Activated CD8-positive, alpha-beta T cell treated with anti-CD3 and anti-CD28 coated beads, Interleukin-2, amount 10 ng/mL, durations not matched to agents 7 days and 5 days (primary cell): ENCODE measurements at regions not wholly inside any gene's neighbourhood (a gene's known extent, or its start where the extent isn't known, plus 50 kb on each side); places are given as distances from the start of the nearest gene placed in this dataset.
"Not testable (repeated sequence)": the region's sequence is repeated elsewhere in the genome, so short reads cannot be mapped to it uniquely, and the experiment has no call there.

Source experiments
- ATAC-seq: fragments of 150-1000 bp; cut with Tn5 transposase; one replicate; pipeline ENCODE4 v1.10.0; 2021; ENCODE audit warnings: moderate library complexity
- CTCF ChIA-PET: fragments of 350-600 bp; sonication (Branson Sonifier 250); formaldehyde crosslinking; loops from one replicate; lab custom pipeline; 2021; ENCODE audit warnings: antibody characterized with exemption; lab: Charles Lee
- POLR2A ChIA-PET: fragments of 350-600 bp; sonication (Branson Sonifier 250); formaldehyde crosslinking; loops from one replicate; lab custom pipeline; 2021; ENCODE audit warnings: antibody characterized with exemption; lab: Charles Lee
- DNase-seq: peaks from one replicate; pipeline ENCODE4 v3.0.0-alpha.2; 2020
- H3K27ac Mint-ChIP-seq: one replicate; pipeline ENCODE4 v1.8.0; 2021; ENCODE audit warnings: mild to moderate bottlenecking, mixed read lengths
- H3K27me3 Mint-ChIP-seq: one replicate; pipeline ENCODE4 v1.8.0; 2021; ENCODE audit warnings: low read depth, mixed read lengths
- H3K36me3 Mint-ChIP-seq: one replicate; pipeline ENCODE4 v1.8.0; 2021; ENCODE audit warnings: low read depth, mixed read lengths
- H3K4me1 Mint-ChIP-seq: one replicate; pipeline ENCODE4 v1.8.0; 2021; ENCODE audit warnings: low read depth, mixed read lengths
- H3K4me3 Mint-ChIP-seq: one replicate; pipeline ENCODE4 v1.8.0; 2021; ENCODE audit warnings: mild to moderate bottlenecking, mixed read lengths
- H3K9me3 Mint-ChIP-seq: one replicate; pipeline ENCODE4 v1.8.0; 2022; ENCODE audit warnings: mixed read lengths; ENCODE audit not compliant: insufficient read depth

GRCh38 chr15:87747087-87747486, 509.5 kb downstream of the NTRK3 start:
- no peak for ATAC-seq
- ChIA-PET CTCF (no interaction called here), POLR2A (no interaction called here)
- H3K4me1 Mint-ChIP-seq, result no peaks in the 10 kb centered on the region
- no peaks in the 10 kb centered on the region for H3K27me3 Mint-ChIP-seq
- no peak for DNase-seq
- no peak overlapping the region for H3K4me3 Mint-ChIP-seq
- H3K36me3 Mint-ChIP-seq, result no peaks in the 10 kb centered on the region
- no peaks in the 10 kb centered on the region for H3K9me3 Mint-ChIP-seq
- H3K27ac Mint-ChIP-seq, result no peak overlapping the region

GRCh38 chr15:87746333-87746732, 510.2 kb downstream of the NTRK3 start:
- Mint-ChIP-seq H3K27ac (no peak overlapping the region), H3K27me3 (no peaks in the 10 kb centered on the region), H3K36me3 (no peaks in the 10 kb centered on the region), H3K4me1 (no peaks in the 10 kb centered on the region), H3K9me3 (no peaks in the 10 kb centered on the region), H3K4me3 (no peak overlapping the region)
- DNase-seq (no peak), ATAC-seq (no peak)
- POLR2A ChIA-PET, result no interaction called here
- CTCF ChIA-PET, result no interaction called here

- no peaks in the 10 kb centered on the region for H3K36me3 Mint-ChIP-seq
- DNase-seq, result no peak
- ATAC-seq, result no peak
- H3K4me3 Mint-ChIP-seq, result no peak overlapping the region
- H3K27ac Mint-ChIP-seq, result no peak overlapping the region
- POLR2A ChIA-PET, result no interaction called here
- no peaks in the 10 kb centered on the region for H3K4me1 Mint-ChIP-seq
- H3K9me3 Mint-ChIP-seq, result no peaks in the 10 kb centered on the region
- no peaks in the 10 kb centered on the region for H3K27me3 Mint-ChIP-seq
- CTCF ChIA-PET, result no interaction called here
Observed at GRCh38 chr15:87744815-87745214, 511.7 kb downstream of the NTRK3 start.

- ATAC-seq (no peak), DNase-seq (no peak)
- H3K27me3 Mint-ChIP-seq, result no peaks in the 10 kb centered on the region
- H3K9me3 Mint-ChIP-seq, result no peaks in the 10 kb centered on the region
- no peak overlapping the region for H3K27ac Mint-ChIP-seq
- H3K4me1 Mint-ChIP-seq, result no peaks in the 10 kb centered on the region
- POLR2A ChIA-PET, result no interaction called here
- CTCF ChIA-PET, result no interaction called here
- H3K36me3 Mint-ChIP-seq, result no peaks in the 10 kb centered on the region
- H3K4me3 Mint-ChIP-seq, result no peak overlapping the region
Observed at GRCh38 chr15:87743562-87743961, 513.0 kb downstream of the NTRK3 start.

- no peaks in the 10 kb centered on the region for H3K36me3 Mint-ChIP-seq
- peaks cover 9% of the 10 kb centered on the region for H3K4me1 Mint-ChIP-seq
- no peak overlapping the region for H3K4me3 Mint-ChIP-seq
- H3K27ac Mint-ChIP-seq, result no peak overlapping the region
- POLR2A ChIA-PET, result no interaction called here
- ATAC-seq (no peak), DNase-seq (no peak)
- CTCF ChIA-PET, result no interaction called here
- no peaks in the 10 kb centered on the region for H3K27me3 Mint-ChIP-seq
- H3K9me3 Mint-ChIP-seq, result no peaks in the 10 kb centered on the region
Observed at GRCh38 chr15:87741350-87741749, 515.2 kb downstream of the NTRK3 start.

GRCh38 chr15:87740655-87741344, 515.7 kb downstream of the NTRK3 start:
- ATAC-seq (no peak), DNase-seq (no peak)
- Mint-ChIP-seq H3K4me1 (peaks cover 12% of the 10 kb centered on the region), H3K27me3 (no peaks in the 10 kb centered on the region), H3K4me3 (no peak overlapping the region), H3K36me3 (no peaks in the 10 kb centered on the region), H3K9me3 (no peaks in the 10 kb centered on the region), H3K27ac (no peak overlapping the region)
- POLR2A ChIA-PET, result no interaction called here
- CTCF ChIA-PET, result no interaction called here

GRCh38 chr15:87739866-87740265, 516.7 kb downstream of the NTRK3 start:
- no peak overlapping the region for H3K27ac Mint-ChIP-seq
- POLR2A ChIA-PET, result no interaction called here
- H3K4me1 Mint-ChIP-seq, result peaks cover 12% of the 10 kb centered on the region
- CTCF ChIA-PET, result no interaction called here
- DNase-seq (no peak), ATAC-seq (no peak)
- no peaks in the 10 kb centered on the region for H3K36me3 Mint-ChIP-seq
- no peaks in the 10 kb centered on the region for H3K9me3 Mint-ChIP-seq
- H3K27me3 Mint-ChIP-seq, result no peaks in the 10 kb centered on the region
- H3K4me3 Mint-ChIP-seq, result no peak overlapping the region

GRCh38 chr15:87739081-87739480, 517.5 kb downstream of the NTRK3 start:
- Mint-ChIP-seq H3K9me3 (no peaks in the 10 kb centered on the region), H3K4me3 (no peak overlapping the region), H3K27ac (no peak overlapping the region), H3K27me3 (no peaks in the 10 kb centered on the region), H3K4me1 (peaks cover 12% of the 10 kb centered on the region), H3K36me3 (no peaks in the 10 kb centered on the region)
- ChIA-PET CTCF (no interaction called here), POLR2A (no interaction called here)
- ATAC-seq (no peak), DNase-seq (no peak)

- H3K4me1 Mint-ChIP-seq, result peaks cover 12% of the 10 kb centered on the region
- POLR2A ChIA-PET, CTCF ChIA-PET, H3K36me3 Mint-ChIP-seq, H3K9me3 Mint-ChIP-seq, DNase-seq, H3K27me3 Mint-ChIP-seq, H3K4me3 Mint-ChIP-seq, ATAC-seq: not testable (repeated sequence)
- peak overlapping the region; percentile 3 for H3K27ac Mint-ChIP-seq
Observed at GRCh38 chr15:87737460-87737859, 519.1 kb downstream of the NTRK3 start.

- H3K27me3 Mint-ChIP-seq, result no peaks in the 10 kb centered on the region
- H3K27ac Mint-ChIP-seq, result peak overlapping the region; percentile 84
- DNase-seq, result peak; percentile 26
- H3K4me3 Mint-ChIP-seq, result no peak overlapping the region
- H3K9me3 Mint-ChIP-seq, result no peaks in the 10 kb centered on the region
- ChIA-PET CTCF (no interaction called here), POLR2A (no interaction called here)
- H3K36me3 Mint-ChIP-seq, result no peaks in the 10 kb centered on the region
- peaks cover 12% of the 10 kb centered on the region for H3K4me1 Mint-ChIP-seq
- ATAC-seq, result peak; percentile 49
Observed at GRCh38 chr15:87736891-87737389, 519.6 kb downstream of the NTRK3 start.

- CTCF ChIA-PET, result no interaction called here
- H3K27ac Mint-ChIP-seq, result peak overlapping the region; percentile 84
- no peaks in the 10 kb centered on the region for H3K27me3 Mint-ChIP-seq
- H3K4me1 Mint-ChIP-seq, result peaks cover 12% of the 10 kb centered on the region
- H3K36me3 Mint-ChIP-seq, result no peaks in the 10 kb centered on the region
- POLR2A ChIA-PET, result no interaction called here
- ATAC-seq (no peak), DNase-seq (no peak)
- no peak overlapping the region for H3K4me3 Mint-ChIP-seq
- no peaks in the 10 kb centered on the region for H3K9me3 Mint-ChIP-seq
Observed at GRCh38 chr15:87736401-87736800, 520.1 kb downstream of the NTRK3 start.

- Mint-ChIP-seq H3K4me3 (no peak overlapping the region), H3K9me3 (no peaks in the 10 kb centered on the region), H3K4me1 (peaks cover 12% of the 10 kb centered on the region), H3K27me3 (no peaks in the 10 kb centered on the region), H3K36me3 (no peaks in the 10 kb centered on the region), H3K27ac (no peak overlapping the region)
- CTCF ChIA-PET, result no interaction called here
- POLR2A ChIA-PET, result no interaction called here
- ATAC-seq, result no peak
- no peak for DNase-seq
Observed at GRCh38 chr15:87735522-87735921, 521.0 kb downstream of the NTRK3 start.
